ENCODE measurements at regions not wholly inside any gene's neighbourhood (a gene's known extent, or its start where the extent isn't known, plus 50 kb on each side); places are given as distances from the start of the nearest gene placed in this dataset.

DNA sequence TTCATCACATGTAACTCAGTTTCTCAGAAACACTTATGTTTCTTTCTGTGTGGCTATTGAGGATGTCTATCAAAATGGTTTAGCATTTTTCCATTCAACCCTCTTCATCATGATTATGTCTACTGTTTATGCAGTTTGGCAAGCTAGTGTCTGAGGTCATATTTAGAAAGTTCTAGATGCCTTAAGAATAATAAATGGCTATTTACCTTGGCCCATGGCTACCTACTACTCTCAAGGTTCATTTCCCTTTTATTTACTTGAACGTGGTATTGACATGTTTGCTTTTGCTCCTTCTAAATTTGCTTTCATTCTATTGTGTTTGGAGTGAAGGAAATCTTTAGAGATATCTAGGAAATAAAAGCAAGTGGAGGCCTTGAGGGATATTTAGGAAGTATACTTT lies 193.7 kb upstream of the OLFM3 start:
- H3K27me3 ChIP-seq: no peaks in the 10 kb centered on the region
- no peak for TF ChIP-seq CTCF (IDR thresholded peaks at IDR 0.05)
- TF ChIP-seq POLR2A (IDR thresholded peaks at IDR 0.05): no peak
- 4 to 7% methylated on average over 1 of the region's 1 CpG for WGBS, 2 donors
- no peak overlapping the region for H3K4me3 ChIP-seq
- no peaks in the 10 kb centered on the region for H3K9me3 ChIP-seq
- H3K4me1 ChIP-seq: peaks cover 4% of the 10 kb centered on the region
- intact Hi-C loops (cut with DNase I): no loop called here
- no peak overlapping the region for H3K27ac ChIP-seq
- H3K36me3 ChIP-seq (replicated peaks in 1 of 2; ENCODE audit: insufficient read depth in 1 of 2, low read depth in 2 of 2): no peaks in the 10 kb centered on the region
- DNase-seq (no peak), ATAC-seq (peak; percentile 70)

- Histone ChIP-seq H3K4me3 (no peak overlapping the region), H3K4me1 (peaks cover 4% of the 10 kb centered on the region), H3K36me3 (replicated peaks in 1 of 2; ENCODE audit: insufficient read depth in 1 of 2, low read depth in 2 of 2) (no peaks in the 10 kb centered on the region), H3K27me3 (no peaks in the 10 kb centered on the region), H3K9me3 (no peaks in the 10 kb centered on the region), H3K27ac (no peak overlapping the region)
- no peak for ATAC-seq
- 68 to 75% methylated on average over 2 of the region's 2 CpGs for WGBS, 2 donors
- intact Hi-C loops (cut with DNase I): no loop called here
- TF ChIP-seq POLR2A (IDR thresholded peaks at IDR 0.05) (no peak), CTCF (IDR thresholded peaks at IDR 0.05) (no peak)
- no peak for DNase-seq
Measured at GRCh38 chr1:102186536-102186935, 189.8 kb upstream of the OLFM3 start.

DNA sequence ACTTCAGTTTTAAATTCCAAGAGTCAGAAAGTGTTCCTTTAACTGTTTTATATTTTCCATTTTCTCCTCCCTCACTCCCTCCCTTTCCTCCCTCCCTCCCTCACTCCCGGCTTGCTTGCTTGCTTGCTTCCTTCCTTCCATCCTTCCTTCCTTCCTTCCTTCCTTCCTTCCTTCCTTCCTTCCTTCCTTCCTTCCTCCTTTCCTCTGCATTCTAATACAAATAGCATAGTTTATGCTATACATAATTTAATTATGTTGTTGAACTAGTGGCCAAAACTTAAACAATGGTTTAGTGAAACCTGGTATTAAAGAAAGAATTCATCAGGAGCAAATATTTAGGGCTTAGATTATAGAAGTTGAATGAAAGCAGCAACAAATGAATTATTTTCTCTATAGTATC lies 188.5 kb upstream of the OLFM3 start:
- 30 to 62% methylated on average over 1 of the region's 1 CpG for WGBS, 2 donors
- no peak overlapping the region for H3K4me3 ChIP-seq
- no peaks in the 10 kb centered on the region for H3K27me3 ChIP-seq
- H3K36me3 ChIP-seq (replicated peaks in 1 of 2; ENCODE audit: insufficient read depth in 1 of 2, low read depth in 2 of 2): no peaks in the 10 kb centered on the region
- no peaks in the 10 kb centered on the region for H3K4me1 ChIP-seq
- TF ChIP-seq CTCF (IDR thresholded peaks at IDR 0.05) (no peak), POLR2A (IDR thresholded peaks at IDR 0.05) (no peak)
- no peak for ATAC-seq
- no peak for DNase-seq
- H3K9me3 ChIP-seq: no peaks in the 10 kb centered on the region
- H3K27ac ChIP-seq: no peak overlapping the region
- intact Hi-C loops (cut with DNase I): no loop called here

DNA sequence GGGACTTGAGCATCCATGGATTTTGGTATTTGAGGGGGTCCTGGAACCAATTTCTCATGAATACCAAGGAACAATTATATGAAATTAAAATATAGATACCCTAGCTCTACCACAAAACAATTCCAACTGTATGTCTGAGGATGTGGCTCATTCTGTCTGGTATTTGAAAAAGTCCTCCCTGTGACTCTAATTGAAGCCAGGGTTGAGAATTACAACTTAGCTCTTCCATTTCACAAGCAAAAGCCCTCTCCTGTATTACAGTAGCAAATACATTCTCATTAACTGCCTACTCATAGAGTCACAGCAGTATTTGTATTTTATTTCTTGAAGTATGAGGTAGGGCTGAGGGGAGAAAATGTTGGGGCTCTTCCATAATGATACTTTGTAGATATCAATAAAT lies 187.8 kb upstream of the OLFM3 start:
- intact Hi-C loops (cut with DNase I): no loop called here
- no peaks in the 10 kb centered on the region for H3K36me3 ChIP-seq (replicated peaks in 1 of 2; ENCODE audit: insufficient read depth in 1 of 2, low read depth in 2 of 2)
- DNase-seq (no peak), ATAC-seq (no peak)
- no peaks in the 10 kb centered on the region for H3K4me1 ChIP-seq
- H3K27ac ChIP-seq: no peak overlapping the region
- no peaks in the 10 kb centered on the region for H3K9me3 ChIP-seq
- TF ChIP-seq CTCF (IDR thresholded peaks at IDR 0.05) (no peak), POLR2A (IDR thresholded peaks at IDR 0.05) (no peak)
- H3K4me3 ChIP-seq: no peak overlapping the region
- no peaks in the 10 kb centered on the region for H3K27me3 ChIP-seq

- Histone ChIP-seq H3K36me3 (replicated peaks in 1 of 2; ENCODE audit: insufficient read depth in 1 of 2, low read depth in 2 of 2) (no peaks in the 10 kb centered on the region), H3K9me3 (no peaks in the 10 kb centered on the region), H3K27ac (no peak overlapping the region), H3K4me3 (no peak overlapping the region), H3K27me3 (no peaks in the 10 kb centered on the region), H3K4me1 (no peaks in the 10 kb centered on the region)
- intact Hi-C loops (cut with DNase I): no loop called here
- TF ChIP-seq POLR2A (IDR thresholded peaks at IDR 0.05) (no peak), CTCF (IDR thresholded peaks at IDR 0.05) (no peak)
- 71 to 76% methylated on average over 2 of the region's 2 CpGs for WGBS, 2 donors
- no peak for DNase-seq
- ATAC-seq: no peak
Measured at GRCh38 chr1:102183711-102184110, 187.0 kb upstream of the OLFM3 start.
